ENCODE measurements at regions not wholly inside any gene's neighbourhood (a gene's known extent, or its start where the extent isn't known, plus 50 kb on each side); places are given as distances from the start of the nearest gene placed in this dataset.

GRCh38 chr1:105138458-105138893 lies 1388.8 kb downstream of the AMY1C start:
- H3K4me3 ChIP-seq, result no peak overlapping the region
- DNase-seq (ENCODE audit: low spot score), result no peak
- no peak for TF ChIP-seq CTCF (IDR thresholded peaks at IDR 0.05)
- no peak overlapping the region for H3K27ac ChIP-seq

GRCh38 chr1:105172788-105173187 lies 1423.1 kb downstream of the AMY1C start:
- TF ChIP-seq CTCF (IDR thresholded peaks at IDR 0.05), result no peak
- no peak for DNase-seq (ENCODE audit: low spot score)
- no peak overlapping the region for H3K27ac ChIP-seq
- no peak overlapping the region for H3K4me3 ChIP-seq

DNA sequence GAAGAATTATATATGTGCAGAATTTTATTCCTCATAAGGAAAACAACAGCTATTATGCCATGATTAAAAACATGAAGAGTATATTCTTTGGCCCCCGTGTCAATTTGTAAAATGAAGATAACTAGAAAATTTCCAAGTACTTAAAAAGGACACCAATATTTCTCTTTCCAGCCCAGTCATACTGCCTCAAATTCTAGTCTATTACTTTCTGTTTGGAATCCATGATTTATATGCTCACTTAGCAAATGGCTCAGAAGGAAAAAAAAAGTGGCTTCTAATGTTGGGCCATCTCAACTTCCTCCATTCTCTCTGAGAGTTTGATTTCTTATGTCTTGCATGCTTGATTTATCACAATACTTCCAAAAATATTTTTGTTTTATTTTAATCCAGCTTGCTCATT lies 1431.1 kb downstream of the AMY1C start:
- H3K27ac ChIP-seq, result no peak overlapping the region
- no peak for TF ChIP-seq CTCF (IDR thresholded peaks at IDR 0.05)
- DNase-seq (ENCODE audit: low spot score), result no peak
- no peak overlapping the region for H3K4me3 ChIP-seq

- TF ChIP-seq CTCF (IDR thresholded peaks at IDR 0.05), result no peak
- no peak overlapping the region for H3K4me3 ChIP-seq
- H3K27ac ChIP-seq, result no peak overlapping the region
- no peak for DNase-seq (ENCODE audit: low spot score)
Measured at GRCh38 chr1:105204836-105205371, 1455.2 kb downstream of the AMY1C start.

- H3K27ac ChIP-seq, result no peak overlapping the region
- H3K4me3 ChIP-seq, result no peak overlapping the region
- DNase-seq (ENCODE audit: low spot score), result no peak
- TF ChIP-seq CTCF (IDR thresholded peaks at IDR 0.05), result no peak
Measured at GRCh38 chr1:105208581-105208980, 1458.9 kb downstream of the AMY1C start.

GRCh38 chr1:105210747-105211146 lies 1461.0 kb downstream of the AMY1C start:
- TF ChIP-seq CTCF (IDR thresholded peaks at IDR 0.05), result no peak
- Histone ChIP-seq H3K4me3 (no peak overlapping the region), H3K27ac (no peak overlapping the region)
- no peak for DNase-seq (ENCODE audit: low spot score)

- TF ChIP-seq CTCF (IDR thresholded peaks at IDR 0.05), result no peak
- no peak overlapping the region for H3K27ac ChIP-seq
- no peak for DNase-seq (ENCODE audit: low spot score)
Measured at GRCh38 chr1:105231378-105231777, 1481.7 kb downstream of the AMY1C start.

More at GRCh38 chr1:105231378-105231777, 1481.7 kb downstream of the AMY1C start:
- H3K4me3 ChIP-seq, result no peak overlapping the region

Data from coronary artery (tissue), 2 donors.